ENCODE measurements at regions not wholly inside any gene's neighbourhood (a gene's known extent, or its start where the extent isn't known, plus 50 kb on each side); places are given as distances from the start of the nearest gene placed in this dataset.

DNA sequence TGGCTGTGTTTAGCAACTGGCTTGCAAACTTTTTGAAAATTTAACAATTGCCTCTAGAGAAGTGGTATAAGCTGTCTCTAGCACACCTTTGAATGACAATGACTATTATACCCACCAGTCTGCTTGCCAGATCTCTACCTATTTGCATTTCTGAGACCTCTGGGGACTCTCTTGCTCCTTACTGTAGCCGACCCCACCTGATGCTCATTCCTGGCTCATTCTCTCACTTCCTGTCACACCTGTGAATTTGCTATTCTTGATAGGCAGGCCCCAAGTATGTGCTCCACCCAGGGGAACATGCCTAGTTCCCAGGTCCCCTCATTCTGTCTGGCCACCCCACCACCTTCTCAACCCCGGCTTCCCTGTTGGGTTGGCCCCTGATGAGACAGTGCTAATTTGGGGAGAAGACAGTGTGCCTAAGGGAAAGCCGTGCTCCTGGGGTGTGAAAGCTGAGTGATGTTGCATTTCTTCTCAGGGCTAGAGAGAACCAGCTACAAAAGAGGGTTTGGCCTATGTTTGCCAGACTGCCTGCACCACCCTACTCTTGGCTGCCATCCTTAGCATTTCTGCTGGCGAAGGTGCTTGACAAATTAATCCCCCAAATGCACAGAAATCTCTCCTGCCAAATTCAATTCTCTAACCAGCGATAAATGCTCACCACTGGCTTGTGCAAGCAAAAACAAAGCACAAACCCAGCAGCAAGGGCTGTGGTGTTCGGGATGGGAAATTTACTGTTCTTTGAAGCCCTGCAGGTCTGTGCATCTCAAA, 138.2 kb downstream of the RPS24 start:
- no peak overlapping the region for H3K27ac Mint-ChIP-seq (ENCODE audit: low read depth, unreplicated experiment)
- intact Hi-C loops (cut with micrococcal nuclease), result no loop called here
- H3K4me3 Mint-ChIP-seq (ENCODE audit: unreplicated experiment), result no peak overlapping the region
- POLR2A ChIA-PET, result no interaction called here
- no peak for DNase-seq (ENCODE audit: unreplicated experiment)
- H3K9me3 Mint-ChIP-seq (ENCODE audit: unreplicated experiment), result no peaks in the 10 kb centered on the region
- peaks cover 20% of the 10 kb centered on the region for H3K27me3 Mint-ChIP-seq (ENCODE audit: insufficient read depth, unreplicated experiment)
- no peaks in the 10 kb centered on the region for H3K4me1 Mint-ChIP-seq (ENCODE audit: insufficient read depth, unreplicated experiment)
- BruUV-seq (replicated peaks), result no TSS peak
- TF ChIP-seq CTCF (IDR thresholded peaks at IDR 0.05; ENCODE audit: unreplicated experiment), result no peak
- no peaks in the 10 kb centered on the region for H3K36me3 Mint-ChIP-seq (ENCODE audit: insufficient read depth, unreplicated experiment)
- CTCF ChIA-PET, result interaction anchor here (0.5 to 0.7 kb wide), 5 partner anchors 15 to 126 kb away, joined by 3 to 4 read pairs (median 3); no protein-coding TSS in a partner anchor

- Mint-ChIP-seq H3K36me3 (ENCODE audit: insufficient read depth, unreplicated experiment) (no peaks in the 10 kb centered on the region), H3K27me3 (ENCODE audit: insufficient read depth, unreplicated experiment) (peaks cover 24% of the 10 kb centered on the region), H3K4me3 (ENCODE audit: unreplicated experiment) (no peak overlapping the region), H3K4me1 (ENCODE audit: insufficient read depth, unreplicated experiment) (no peaks in the 10 kb centered on the region), H3K9me3 (ENCODE audit: unreplicated experiment) (no peaks in the 10 kb centered on the region), H3K27ac (ENCODE audit: low read depth, unreplicated experiment) (no peak overlapping the region)
- no peak for TF ChIP-seq CTCF (IDR thresholded peaks at IDR 0.05; ENCODE audit: unreplicated experiment)
- no peak for DNase-seq (ENCODE audit: unreplicated experiment)
- POLR2A ChIA-PET, result interaction anchor here (0.6 kb wide), 1 partner anchor 37 kb away, joined by 3 read pairs; no protein-coding TSS in a partner anchor
- CTCF ChIA-PET, result interaction anchor here (1.4 kb wide), 1 partner anchor 1023 kb away, joined by 4 read pairs; no protein-coding TSS in a partner anchor
- intact Hi-C loops (cut with micrococcal nuclease), result no loop called here
- BruUV-seq (replicated peaks), result no TSS peak
Observed at GRCh38 chr10:78173360-78174015, 139.8 kb downstream of the RPS24 start.

GRCh38 chr10:78175444-78176015, 141.9 kb downstream of the RPS24 start:
- Mint-ChIP-seq H3K9me3 (ENCODE audit: unreplicated experiment) (no peaks in the 10 kb centered on the region), H3K27ac (ENCODE audit: low read depth, unreplicated experiment) (no peak overlapping the region), H3K4me3 (ENCODE audit: unreplicated experiment) (no peak overlapping the region), H3K4me1 (ENCODE audit: insufficient read depth, unreplicated experiment) (peaks cover 6% of the 10 kb centered on the region), H3K27me3 (ENCODE audit: insufficient read depth, unreplicated experiment) (peaks cover 41% of the 10 kb centered on the region), H3K36me3 (ENCODE audit: insufficient read depth, unreplicated experiment) (no peaks in the 10 kb centered on the region)
- DNase-seq (ENCODE audit: unreplicated experiment), result no peak
- ChIA-PET POLR2A (interaction anchor here (0.7 to 0.9 kb wide), 2 partner anchors 141 to 916 kb away, joined by 3 read pairs; no protein-coding TSS in a partner anchor), CTCF (interaction anchor here (0.5 kb wide), 1 partner anchor 1021 kb away, joined by 4 read pairs; no protein-coding TSS in a partner anchor)
- TF ChIP-seq CTCF (IDR thresholded peaks at IDR 0.05; ENCODE audit: unreplicated experiment), result no peak
- BruUV-seq (replicated peaks), result no TSS peak
- intact Hi-C loops (cut with micrococcal nuclease), result no loop called here

Data from MCF 10A (cell line).